ENCODE measurements at regions not wholly inside any gene's neighbourhood (a gene's known extent, or its start where the extent isn't known, plus 50 kb on each side); places are given as distances from the start of the nearest gene placed in this dataset.

DNA sequence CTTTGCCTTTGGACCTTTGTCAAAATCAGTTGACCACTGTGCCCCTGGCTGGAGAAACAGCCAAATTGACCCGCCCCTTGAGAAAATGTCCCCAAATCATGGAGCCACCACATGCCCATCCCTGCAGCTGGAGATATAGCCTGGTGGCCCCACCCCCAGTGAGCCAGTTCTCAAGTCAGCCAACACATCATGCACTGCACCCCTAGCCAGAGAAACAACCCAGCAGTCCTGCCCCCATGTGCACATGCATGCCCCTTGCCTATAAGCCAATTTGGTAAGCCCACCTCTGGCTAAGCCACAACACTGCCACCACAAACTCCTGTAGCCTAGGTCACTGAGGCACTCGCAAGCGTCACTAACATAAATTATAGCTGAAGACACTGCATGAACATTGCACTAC lies 174.2 kb upstream of the ECI2 start:
- TF ChIP-seq POLR2AphosphoS5 (IDR thresholded peaks at IDR 0.05; ENCODE audit: low read depth, low read length), result no peak
- no peak for TF ChIP-seq POLR2A (IDR thresholded peaks at IDR 0.05; ENCODE audit: low read depth, low read length)
- TF ChIP-seq TAF1 (IDR thresholded peaks at IDR 0.05; ENCODE audit: low read depth, low read length), result no peak
- no peak for TF ChIP-seq PAX5 (IDR thresholded peaks at IDR 0.05; ENCODE audit: insufficient read depth, low read length, severe bottlenecking)
- TF ChIP-seq SPI1 (IDR thresholded peaks at IDR 0.05; ENCODE audit: low read depth, low read length), result no peak
- no peak for TF ChIP-seq POU2F2 (IDR thresholded peaks at IDR 0.05; ENCODE audit: low read depth, low read length)

Data from GM12891 (cell line).